Upper lobe of left lung (tissue), 6 donors: ENCODE measurements at regions not wholly inside any gene's neighbourhood (a gene's known extent, or its start where the extent isn't known, plus 50 kb on each side); places are given as distances from the start of the nearest gene placed in this dataset.

Experiments used
- ATAC-seq, 2 donors: fragments of 200-7000 bp; cut with Tn5 transposase; one replicate each; pipeline ENCODE4 v1.9.1; 2022; ENCODE audit warnings: mild to moderate bottlenecking in 2 of 2, moderate library complexity in 2 of 2; ENCODE audit not compliant: low FRiP score in 2 of 2
- DNase-seq, 2 donors: peaks; one replicate each; pipeline ENCODE4 v3.0.0-alpha.2; 2019 to 2020
- H3K27ac ChIP-seq, 4 donors: fragments of 200-600 bp; sonication (generic); one replicate each; pipeline ENCODE4 v1.5.1; 2016 to 2019
- H3K27me3 ChIP-seq, 4 donors: fragments of 200-600 bp; sonication (generic); one replicate each; pipeline ENCODE4 v1.5.1; 2017 to 2019
- H3K36me3 ChIP-seq, 4 donors: fragments of 200-600 bp; sonication (generic); one replicate each; pipeline ENCODE4 v1.5.1; 2016 to 2019
- H3K4me1 ChIP-seq, 4 donors: fragments of 200-600 bp; sonication (generic); one replicate each; pipeline ENCODE4 v1.5.1; 2018 to 2019
- H3K4me3 ChIP-seq, 4 donors: fragments of 200-600 bp; sonication (generic); one replicate each; pipeline ENCODE4 v1.5.1; 2017 to 2019; ENCODE audit warnings: mild to moderate bottlenecking in 2 of 4, moderate library complexity in 1 of 4
- H3K9me3 ChIP-seq, 4 donors: fragments of 200-600 bp; sonication (generic); one replicate each; pipeline ENCODE4 v1.5.1; 2018 to 2019
- EP300 ChIP-seq, 4 donors: sonication (generic); formaldehyde crosslinking; IDR thresholded peaks; one replicate each; pipeline ENCODE4 v1.5.1; 2017; ENCODE audit warnings: antibody characterized with exemption in 4 of 4, control low read depth in 2 of 4
- POLR2A ChIP-seq, 4 donors: fragments of 450-650 bp; IDR thresholded peaks; one replicate each; pipeline ENCODE4 v1.5.1; 2016 to 2017; ENCODE audit warnings: antibody characterized with exemption in 4 of 4, mild to moderate bottlenecking in 2 of 4
- POLR2AphosphoS5 ChIP-seq, 2 donors: sonication (generic); formaldehyde crosslinking; IDR thresholded peaks; one replicate each; pipeline ENCODE4 v1.5.1; 2017; ENCODE audit warnings: antibody characterized with exemption in 2 of 2
- WGBS, 2 donors: methylation state at CpG; one replicate each; pipeline ENCODE4 v1.1.5; 2017 to 2018; 5-methylcytosine and 5-hydroxymethylcytosine counted together
- TF ChIP-seq, protein P1 (sequence below), 6 experiments: fragments of 450-650 bp in 4 of 6; fragments of 200-600 bp in 2 of 6; sonication (generic) in 2 of 6; IDR thresholded peaks; one replicate each; pipeline ENCODE4 v1.5.1; 2016 to 2019; ENCODE audit warnings: antibody characterized with exemption in 6 of 6
- donor health status: DM: no; HTN: no; CAD: no; lungs with moderate emphysema.
- donor health status: DM: no; HTN: yes; CAD: no; lungs with severe emphysema.

DNA sequence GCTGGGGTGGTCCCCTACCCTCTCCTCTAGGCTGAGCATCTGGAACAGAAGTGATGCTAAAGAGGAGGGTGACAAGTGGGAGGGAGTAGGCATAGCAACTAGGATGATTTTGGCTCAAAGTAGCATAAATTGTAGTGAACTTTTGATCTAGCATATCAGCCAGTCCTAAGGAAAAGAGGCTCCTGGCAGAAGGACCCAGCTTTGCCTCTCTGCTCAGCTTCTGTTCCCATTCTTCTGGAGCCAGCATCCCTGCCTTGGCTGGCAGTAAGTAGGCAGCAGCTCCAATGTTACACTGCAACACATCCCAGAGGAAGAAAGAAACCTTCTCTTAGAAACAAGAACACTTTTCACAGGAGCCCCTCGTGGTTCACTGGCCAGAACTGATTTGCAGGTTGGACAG is 487.0 kb downstream of the MTRR start:
- Histone ChIP-seq H3K36me3 (no peaks in the 10 kb centered on the region), H3K27me3 (no peaks in the 10 kb centered on the region), H3K4me3 (no peak overlapping the region), H3K4me1 (no peaks in the 10 kb centered on the region), H3K9me3 (no peaks in the 10 kb centered on the region), H3K27ac (no peak overlapping the region)
- ATAC-seq = no peak
- DNase-seq = no peak
- no peak for TF ChIP-seq POLR2A (IDR thresholded peaks at IDR 0.05)
- TF ChIP-seq POLR2AphosphoS5 (IDR thresholded peaks at IDR 0.05) = no peak
- TF ChIP-seq, protein P1, sequence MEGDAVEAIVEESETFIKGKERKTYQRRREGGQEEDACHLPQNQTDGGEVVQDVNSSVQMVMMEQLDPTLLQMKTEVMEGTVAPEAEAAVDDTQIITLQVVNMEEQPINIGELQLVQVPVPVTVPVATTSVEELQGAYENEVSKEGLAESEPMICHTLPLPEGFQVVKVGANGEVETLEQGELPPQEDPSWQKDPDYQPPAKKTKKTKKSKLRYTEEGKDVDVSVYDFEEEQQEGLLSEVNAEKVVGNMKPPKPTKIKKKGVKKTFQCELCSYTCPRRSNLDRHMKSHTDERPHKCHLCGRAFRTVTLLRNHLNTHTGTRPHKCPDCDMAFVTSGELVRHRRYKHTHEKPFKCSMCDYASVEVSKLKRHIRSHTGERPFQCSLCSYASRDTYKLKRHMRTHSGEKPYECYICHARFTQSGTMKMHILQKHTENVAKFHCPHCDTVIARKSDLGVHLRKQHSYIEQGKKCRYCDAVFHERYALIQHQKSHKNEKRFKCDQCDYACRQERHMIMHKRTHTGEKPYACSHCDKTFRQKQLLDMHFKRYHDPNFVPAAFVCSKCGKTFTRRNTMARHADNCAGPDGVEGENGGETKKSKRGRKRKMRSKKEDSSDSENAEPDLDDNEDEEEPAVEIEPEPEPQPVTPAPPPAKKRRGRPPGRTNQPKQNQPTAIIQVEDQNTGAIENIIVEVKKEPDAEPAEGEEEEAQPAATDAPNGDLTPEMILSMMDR (IDR thresholded peaks at IDR 0.05) = no peak
- no peak for TF ChIP-seq EP300 (IDR thresholded peaks at IDR 0.05)
- WGBS, 2 donors = 25 to 63% methylated on average over 1 of the region's 1 CpG

- no peaks in the 10 kb centered on the region for H3K36me3 ChIP-seq
- no peak for ATAC-seq
- no peak overlapping the region for H3K4me3 ChIP-seq
- H3K27ac ChIP-seq = no peak overlapping the region
- WGBS, 2 donors = 33 to 39% methylated on average over 2 of the region's 2 CpGs
- H3K27me3 ChIP-seq = no peaks in the 10 kb centered on the region
- no peaks in the 10 kb centered on the region for H3K9me3 ChIP-seq
- H3K4me1 ChIP-seq = no peaks in the 10 kb centered on the region
- DNase-seq = no peak
- TF ChIP-seq POLR2A (IDR thresholded peaks at IDR 0.05) (no peak), POLR2AphosphoS5 (IDR thresholded peaks at IDR 0.05) (no peak), EP300 (IDR thresholded peaks at IDR 0.05) (no peak)
- TF ChIP-seq, protein P1 (IDR thresholded peaks at IDR 0.05) = no peak
These were observed 491.1 kb downstream of the MTRR start for GRCh38 chr5:8360012-8360411.

- no peak for ATAC-seq
- no peaks in the 10 kb centered on the region for H3K27me3 ChIP-seq
- WGBS, 2 donors = 46 to 55% methylated on average over 1 of the region's 1 CpG
- no peak for DNase-seq
- H3K36me3 ChIP-seq = no peaks in the 10 kb centered on the region
- TF ChIP-seq EP300 (IDR thresholded peaks at IDR 0.05) (no peak), POLR2A (IDR thresholded peaks at IDR 0.05) (no peak), POLR2AphosphoS5 (IDR thresholded peaks at IDR 0.05) (no peak)
- TF ChIP-seq, protein P1 (IDR thresholded peaks at IDR 0.05) = no peak
- H3K4me1 ChIP-seq = no peaks in the 10 kb centered on the region
- H3K9me3 ChIP-seq = no peaks in the 10 kb centered on the region
- no peak overlapping the region for H3K27ac ChIP-seq
- no peak overlapping the region for H3K4me3 ChIP-seq
These were observed 493.5 kb downstream of the MTRR start for GRCh38 chr5:8362495-8362894.

DNA sequence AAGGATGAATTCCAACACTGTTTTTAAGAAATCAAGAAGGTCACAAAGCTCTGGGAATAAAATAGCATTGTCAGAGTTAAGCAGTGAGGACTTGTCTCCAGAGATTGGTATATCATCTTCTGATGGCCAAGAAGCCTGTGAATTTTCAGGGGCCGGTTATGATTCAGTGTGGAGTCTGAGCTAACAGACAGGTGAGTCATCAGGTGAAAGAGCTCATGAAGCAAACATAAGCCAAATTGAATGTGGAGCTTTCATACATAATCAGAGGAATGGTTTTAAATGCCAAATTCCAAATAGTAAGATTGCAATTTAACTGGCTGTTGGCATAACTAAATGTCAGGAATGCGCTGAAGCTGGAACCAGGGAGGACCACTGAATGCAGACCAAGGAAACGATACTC is 494.2 kb downstream of the MTRR start:
- no peaks in the 10 kb centered on the region for H3K36me3 ChIP-seq
- DNase-seq = no peak
- no peak overlapping the region for H3K4me3 ChIP-seq
- TF ChIP-seq EP300 (IDR thresholded peaks at IDR 0.05) (no peak), POLR2A (IDR thresholded peaks at IDR 0.05) (no peak), POLR2AphosphoS5 (IDR thresholded peaks at IDR 0.05) (no peak)
- TF ChIP-seq, protein P1 (IDR thresholded peaks at IDR 0.05) = no peak
- H3K9me3 ChIP-seq = no peaks in the 10 kb centered on the region
- no peaks in the 10 kb centered on the region for H3K4me1 ChIP-seq
- no peak for ATAC-seq
- WGBS, 2 donors = 91 to 94% methylated on average over 3 of the region's 3 CpGs
- no peaks in the 10 kb centered on the region for H3K27me3 ChIP-seq
- H3K27ac ChIP-seq = no peak overlapping the region

- no peak overlapping the region for H3K27ac ChIP-seq
- no peaks in the 10 kb centered on the region for H3K9me3 ChIP-seq
- ATAC-seq (no peak), DNase-seq (no peak)
- H3K4me3 ChIP-seq = no peak overlapping the region
- WGBS, 2 donors = 63 to 64% methylated on average over 6 of the region's 6 CpGs
- TF ChIP-seq POLR2A (IDR thresholded peaks at IDR 0.05) (no peak), POLR2AphosphoS5 (IDR thresholded peaks at IDR 0.05) (no peak), EP300 (IDR thresholded peaks at IDR 0.05) (no peak)
- TF ChIP-seq, protein P1 (IDR thresholded peaks at IDR 0.05) = no peak
- H3K27me3 ChIP-seq = no peaks in the 10 kb centered on the region
- H3K4me1 ChIP-seq = no peaks in the 10 kb centered on the region
- no peaks in the 10 kb centered on the region for H3K36me3 ChIP-seq
These were observed 497.3 kb downstream of the MTRR start for GRCh38 chr5:8366266-8366665.
